Glomerular visceral epithelial cell (primary cell): ENCODE measurements at regions not wholly inside any gene's neighbourhood (a gene's known extent, or its start where the extent isn't known, plus 50 kb on each side); places are given as distances from the start of the nearest gene placed in this dataset.
A peak's percentile ranks its signal among the peaks of the same experiment; 100 is the strongest.
"Not testable (repeated sequence)": the region's sequence is repeated elsewhere in the genome, so short reads cannot be mapped to it uniquely, and the experiment has no call there.

Source experiments
- DNase-seq: peaks from one replicate; pipeline ENCODE4 v3.0.0-alpha.2; 2016; ENCODE audit errors: extremely low spot score

- DNase-seq = peak; percentile 54
Observed at GRCh38 chr3:165635791-165636683, 201.2 kb downstream of the BCHE start.

DNA sequence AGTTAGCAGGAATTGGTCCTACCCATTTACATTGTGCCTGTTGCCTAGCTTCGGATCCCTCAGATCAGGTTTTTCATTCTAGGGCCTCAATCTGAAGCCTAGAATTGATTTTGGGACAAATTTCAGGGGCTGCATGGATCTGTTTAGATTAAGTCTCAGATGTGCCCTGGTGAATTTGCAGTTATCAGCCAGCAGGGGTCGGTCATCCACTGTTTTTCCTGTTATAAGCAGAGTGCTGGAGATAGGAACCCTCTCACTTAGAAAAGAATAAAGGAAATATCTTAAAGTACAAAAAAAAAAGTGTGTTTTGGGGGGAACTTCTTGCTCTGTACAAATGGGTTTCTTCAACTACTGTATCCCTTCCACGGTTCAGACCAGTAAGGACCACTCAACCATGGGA is 212.5 kb downstream of the BCHE start:
- DNase-seq = no peak

DNA sequence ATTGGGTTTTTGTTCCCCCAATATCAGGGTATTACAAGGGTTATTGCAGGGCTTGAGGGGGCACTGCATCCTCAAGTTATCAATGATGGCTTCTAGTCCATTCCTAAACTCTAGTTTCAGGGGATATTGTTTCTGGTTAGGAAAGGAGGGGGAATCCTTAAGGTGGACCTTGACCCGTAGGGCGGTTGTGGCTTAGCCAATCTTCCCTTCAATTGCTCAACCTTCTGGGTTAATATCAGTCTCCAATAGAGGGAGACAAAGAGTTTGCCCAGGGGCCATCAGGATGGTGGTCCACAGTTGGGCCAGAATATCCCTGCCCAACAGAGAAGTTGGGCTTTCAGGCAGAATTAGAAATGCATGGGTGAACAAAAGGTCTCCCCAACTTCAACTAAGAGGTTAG is 214.9 kb downstream of the BCHE start:
- no peak for DNase-seq

DNA sequence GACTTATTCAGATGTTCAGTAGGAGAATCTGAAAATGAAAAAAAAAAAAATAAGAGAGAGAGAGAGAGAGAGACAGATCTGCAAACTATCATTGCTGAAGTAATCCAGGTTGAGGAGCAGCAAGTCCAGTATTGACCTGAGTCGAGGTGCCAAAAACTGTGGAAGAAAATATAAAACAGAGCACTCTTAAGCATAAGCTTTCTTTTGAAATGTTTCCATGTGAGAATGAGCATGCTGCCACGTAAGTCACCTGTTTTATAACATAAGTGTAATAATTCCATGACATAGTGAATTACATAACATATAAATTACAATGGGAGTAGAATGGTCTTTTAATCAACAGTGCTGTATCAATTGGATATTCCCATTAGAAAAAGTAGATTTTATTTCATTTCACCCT is 218.2 kb downstream of the BCHE start:
- DNase-seq = no peak

DNA sequence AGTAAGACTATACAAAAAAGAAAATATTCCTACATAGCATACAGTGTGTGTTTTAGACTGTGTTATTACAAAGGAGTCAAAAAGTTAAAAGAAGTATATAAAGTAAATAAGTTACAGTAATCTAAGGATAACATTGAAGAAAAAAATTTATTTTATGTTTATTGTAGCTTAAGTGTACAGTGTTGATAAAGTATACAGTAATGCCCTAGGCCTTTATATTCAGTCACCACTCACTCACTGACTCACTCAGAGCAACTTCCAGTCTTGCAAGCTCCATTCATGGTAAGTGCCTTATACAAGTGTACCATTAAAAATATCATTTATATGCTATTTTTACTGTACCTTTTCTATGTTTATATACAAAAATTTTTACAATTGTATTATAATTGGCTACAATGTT is 220.1 kb downstream of the BCHE start:
- no peak for DNase-seq

- no peak for DNase-seq
Observed at GRCh38 chr3:165614337-165614736, 222.9 kb downstream of the BCHE start.

DNA sequence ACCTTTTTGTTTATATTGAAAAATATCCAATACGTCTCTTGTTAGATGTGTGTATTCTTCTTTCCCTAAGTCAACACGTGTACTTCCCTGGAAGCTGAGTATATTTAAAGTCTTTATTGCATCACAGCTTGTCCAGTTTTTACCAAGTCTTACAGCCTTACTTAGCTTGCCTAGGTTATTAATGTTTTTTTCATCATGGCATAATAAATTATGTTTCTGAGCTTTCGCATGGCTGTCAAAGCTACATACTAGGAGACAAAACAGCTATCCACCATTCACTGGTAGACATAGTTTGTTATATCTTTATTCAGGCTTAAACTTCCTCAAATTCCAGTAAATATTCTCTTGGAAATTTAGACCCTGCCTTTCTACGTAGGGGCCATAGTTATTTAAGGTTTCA is 224.2 kb downstream of the BCHE start:
- no peak for DNase-seq

GRCh38 chr3:165607221-165607620 is 230.0 kb downstream of the BCHE start:
- DNase-seq = no peak

DNA sequence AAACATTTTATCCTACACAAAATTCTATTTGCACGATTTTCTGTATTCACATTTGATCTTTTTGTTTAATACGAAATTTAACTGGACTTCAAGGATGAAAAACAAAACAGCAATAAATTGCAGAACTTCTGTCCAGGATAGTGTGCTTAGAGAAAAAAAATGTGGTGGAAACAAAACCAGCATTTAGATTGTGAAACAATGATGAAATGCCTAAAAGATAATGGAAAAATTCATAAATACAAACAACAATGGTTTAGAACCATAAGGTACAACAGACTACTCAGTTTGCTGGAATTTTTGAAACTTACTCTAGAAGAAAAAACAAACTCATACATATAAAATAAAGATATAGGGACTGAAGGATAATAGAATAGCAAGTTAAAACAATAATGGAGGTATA is 234.0 kb downstream of the BCHE start:
- no peak for DNase-seq

DNA sequence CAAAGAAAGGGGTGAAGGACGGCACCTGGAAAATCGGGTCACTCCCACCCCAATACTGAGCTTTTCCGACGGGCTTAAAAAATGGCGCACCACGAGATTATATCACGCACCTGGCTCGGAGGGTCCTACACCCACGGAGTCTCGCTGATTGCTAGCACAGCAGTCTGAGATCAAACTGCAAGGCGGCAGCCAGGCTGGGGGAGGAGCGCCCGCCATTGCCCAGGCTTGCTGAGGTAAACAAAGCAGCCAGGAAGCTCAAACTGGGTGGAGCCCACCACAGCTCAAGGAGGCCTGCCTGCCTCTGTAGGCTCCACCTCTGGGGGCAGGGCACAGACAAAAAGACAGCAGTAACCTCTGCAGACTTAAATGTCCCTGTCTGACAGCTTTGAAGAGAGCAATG is 264.7 kb downstream of the BCHE start:
- DNase-seq = not testable (repeated sequence)

GRCh38 chr3:165568907-165569462 is 268.2 kb downstream of the BCHE start:
- no peak for DNase-seq

- no peak for DNase-seq
Observed at GRCh38 chr3:165555785-165556184, 281.4 kb downstream of the BCHE start.

- no peak for DNase-seq
Observed at GRCh38 chr3:165553371-165553770, 283.9 kb downstream of the BCHE start.

GRCh38 chr3:165549665-165550064 is 287.6 kb downstream of the BCHE start:
- no peak for DNase-seq

- DNase-seq = peak; percentile 2
Observed at GRCh38 chr3:165549037-165549436, 288.2 kb downstream of the BCHE start.

GRCh38 chr3:165545059-165545458 is 292.2 kb downstream of the BCHE start:
- DNase-seq = no peak

GRCh38 chr3:165544432-165544831 is 292.8 kb downstream of the BCHE start:
- DNase-seq = no peak

DNA sequence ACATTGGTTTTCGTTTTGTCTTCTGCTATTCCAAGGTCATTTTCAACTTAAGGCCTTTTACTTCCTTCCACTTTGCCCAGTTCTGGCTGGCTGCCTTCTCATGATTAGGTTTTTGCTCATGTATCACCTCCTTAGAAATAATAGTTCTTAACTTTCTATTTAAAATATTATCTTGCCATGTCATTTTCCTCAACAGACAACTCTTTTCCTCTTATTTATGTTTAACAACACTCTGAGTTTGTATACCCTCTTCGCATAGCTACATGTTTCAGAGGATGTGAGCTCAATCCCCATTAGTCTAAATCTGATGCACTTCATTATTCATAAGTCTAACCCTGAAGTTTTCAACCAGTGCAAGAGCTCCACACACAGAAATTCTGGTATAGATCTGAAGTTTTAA is 299.1 kb downstream of the BCHE start:
- DNase-seq = no peak

- DNase-seq = no peak
Observed at GRCh38 chr3:165532851-165533250, 304.4 kb downstream of the BCHE start.

DNA sequence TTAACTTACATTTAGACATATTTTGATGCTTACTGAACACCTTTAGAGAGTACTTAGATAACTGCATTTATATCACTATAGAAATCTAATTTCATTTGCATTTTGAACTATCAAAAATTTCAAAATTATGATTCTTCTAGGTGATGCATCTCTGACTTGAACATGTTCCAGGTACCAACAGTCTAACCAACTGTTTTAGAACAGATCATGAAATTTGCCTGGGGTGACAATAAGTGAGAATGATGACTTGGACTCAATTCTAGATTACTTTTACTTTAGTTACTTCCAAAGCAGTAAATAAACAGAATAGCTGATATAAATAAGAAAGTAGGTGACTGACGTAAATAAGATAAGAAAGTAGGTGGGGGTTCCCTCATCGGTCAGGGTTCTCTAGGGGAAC is 307.8 kb downstream of the BCHE start:
- no peak for DNase-seq

DNA sequence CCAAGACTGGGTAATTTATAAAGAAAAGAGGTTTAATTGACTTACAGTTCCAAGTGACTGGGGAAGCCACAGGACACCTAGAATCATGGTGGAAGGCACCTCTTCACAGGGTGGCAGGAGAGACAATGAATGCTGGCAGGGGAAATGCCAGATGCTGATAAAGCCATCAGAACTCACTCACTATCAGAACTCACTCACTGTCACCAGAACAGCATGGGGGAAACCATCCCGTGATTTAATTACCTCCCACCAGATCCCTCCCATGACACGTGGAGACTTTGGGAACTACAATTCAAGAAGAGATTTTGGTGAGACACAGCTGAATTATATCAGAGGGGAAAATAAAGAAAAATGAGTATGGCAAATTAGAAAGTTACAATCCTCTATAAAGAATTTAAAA is 310.9 kb downstream of the BCHE start:
- DNase-seq = no peak

GRCh38 chr3:165523801-165524200 is 313.4 kb downstream of the BCHE start:
- peak; percentile 55 for DNase-seq

DNA sequence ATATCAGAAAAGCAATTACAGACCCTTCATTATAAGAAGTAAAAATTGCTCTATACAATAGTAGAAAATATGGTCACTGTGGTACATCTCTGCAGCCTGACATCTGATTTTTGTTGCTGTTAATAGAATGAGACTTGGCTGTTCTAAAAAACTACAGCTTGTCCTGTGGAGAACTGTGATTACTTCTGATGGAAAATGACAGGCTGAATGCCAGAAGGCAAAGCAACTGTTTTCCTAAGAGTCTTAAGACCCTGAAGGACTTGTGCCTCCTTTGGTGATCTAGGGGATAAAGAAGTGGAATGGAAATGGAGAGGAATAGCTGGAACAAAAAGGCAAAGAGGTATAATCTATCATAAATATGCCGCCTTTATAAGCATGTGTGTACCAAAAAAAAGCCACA is 314.8 kb downstream of the BCHE start:
- DNase-seq = no peak
